ENCODE measurements at regions not wholly inside any gene's neighbourhood (a gene's known extent, or its start where the extent isn't known, plus 50 kb on each side); places are given as distances from the start of the nearest gene placed in this dataset.

DNA sequence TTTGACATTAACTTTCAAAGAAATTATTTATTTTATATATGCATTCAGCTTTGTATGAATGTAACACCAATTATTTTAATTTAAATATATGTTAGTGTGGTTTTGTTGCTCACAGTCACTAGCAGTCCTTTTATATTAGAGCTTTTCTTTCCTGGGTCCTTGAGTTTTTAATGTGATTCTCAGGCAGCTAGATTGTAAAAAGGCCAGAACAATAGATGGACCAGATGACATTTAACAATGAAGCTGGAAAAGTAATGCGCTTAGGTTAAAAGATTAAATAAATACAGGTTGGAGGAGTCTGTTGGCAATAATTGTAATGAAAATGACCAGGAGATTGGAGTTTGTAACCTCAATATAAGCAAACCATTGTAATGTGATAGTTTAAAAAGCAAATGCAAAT lies 171.1 kb downstream of the FTCDNL1 start:
- no peak for TF ChIP-seq EZH2 (IDR thresholded peaks at IDR 0.05; ENCODE audit: borderline replicate concordance, low read depth, low read length, severe bottlenecking)
- TF ChIP-seq, protein P1, sequence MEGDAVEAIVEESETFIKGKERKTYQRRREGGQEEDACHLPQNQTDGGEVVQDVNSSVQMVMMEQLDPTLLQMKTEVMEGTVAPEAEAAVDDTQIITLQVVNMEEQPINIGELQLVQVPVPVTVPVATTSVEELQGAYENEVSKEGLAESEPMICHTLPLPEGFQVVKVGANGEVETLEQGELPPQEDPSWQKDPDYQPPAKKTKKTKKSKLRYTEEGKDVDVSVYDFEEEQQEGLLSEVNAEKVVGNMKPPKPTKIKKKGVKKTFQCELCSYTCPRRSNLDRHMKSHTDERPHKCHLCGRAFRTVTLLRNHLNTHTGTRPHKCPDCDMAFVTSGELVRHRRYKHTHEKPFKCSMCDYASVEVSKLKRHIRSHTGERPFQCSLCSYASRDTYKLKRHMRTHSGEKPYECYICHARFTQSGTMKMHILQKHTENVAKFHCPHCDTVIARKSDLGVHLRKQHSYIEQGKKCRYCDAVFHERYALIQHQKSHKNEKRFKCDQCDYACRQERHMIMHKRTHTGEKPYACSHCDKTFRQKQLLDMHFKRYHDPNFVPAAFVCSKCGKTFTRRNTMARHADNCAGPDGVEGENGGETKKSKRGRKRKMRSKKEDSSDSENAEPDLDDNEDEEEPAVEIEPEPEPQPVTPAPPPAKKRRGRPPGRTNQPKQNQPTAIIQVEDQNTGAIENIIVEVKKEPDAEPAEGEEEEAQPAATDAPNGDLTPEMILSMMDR (IDR thresholded peaks at IDR 0.05; ENCODE audit: extremely low read depth in 1 of 2, insufficient read depth in 1 of 2, low read depth in 1 of 2, low read length in 2 of 2), result no peak

Measured in endothelial cell of umbilical vein (primary cell).